ENCODE measurements at regions not wholly inside any gene's neighbourhood (a gene's known extent, or its start where the extent isn't known, plus 50 kb on each side); places are given as distances from the start of the nearest gene placed in this dataset.

GRCh38 chr4:7132730-7133582, 59.4 kb upstream of the SORCS2 start:
- Mint-ChIP-seq H3K27ac (peak overlapping the region in 2 of 3 experiments; percentile 53 to 80), H3K27me3 (ENCODE audit: low read depth) (no peaks in the 10 kb centered on the region), H3K36me3 (ENCODE audit: low read depth) (no peaks in the 10 kb centered on the region), H3K4me1 (peaks cover 33% of the 10 kb centered on the region), H3K9me3 (no peaks in the 10 kb centered on the region), H3K4me3 (no peak overlapping the region)
- no peak for TF ChIP-seq CTCF (IDR thresholded peaks at IDR 0.05; ENCODE audit: unreplicated experiment in 3 of 3)

DNA sequence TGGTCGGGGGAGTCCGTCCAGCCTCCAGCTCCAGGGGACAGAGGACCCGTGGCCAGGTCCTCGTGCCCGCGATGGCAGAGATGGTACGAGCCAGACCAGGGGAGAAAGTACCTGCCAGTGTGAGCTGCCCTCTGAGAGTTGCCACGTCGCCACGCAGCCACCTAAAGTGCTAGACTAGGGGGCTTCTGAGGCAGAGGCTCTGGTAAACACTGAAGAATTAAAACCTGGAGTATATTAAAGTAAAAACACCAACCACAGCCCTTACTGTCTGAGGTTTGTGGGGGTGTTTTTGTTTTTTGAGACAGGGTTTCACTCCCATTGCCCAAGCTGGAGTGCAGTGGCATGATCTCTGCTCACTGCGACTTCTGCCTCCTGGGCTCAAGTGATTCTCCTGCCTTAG, 60.1 kb upstream of the SORCS2 start:
- no peaks in the 10 kb centered on the region for H3K9me3 Mint-ChIP-seq
- H3K4me1 Mint-ChIP-seq = peaks cover 40% of the 10 kb centered on the region
- no peak for TF ChIP-seq CTCF (IDR thresholded peaks at IDR 0.05; ENCODE audit: unreplicated experiment in 3 of 3)
- no peaks in the 10 kb centered on the region for H3K27me3 Mint-ChIP-seq (ENCODE audit: low read depth)
- H3K4me3 Mint-ChIP-seq = no peak overlapping the region
- no peak overlapping the region for H3K27ac Mint-ChIP-seq
- no peaks in the 10 kb centered on the region for H3K36me3 Mint-ChIP-seq (ENCODE audit: low read depth)

DNA sequence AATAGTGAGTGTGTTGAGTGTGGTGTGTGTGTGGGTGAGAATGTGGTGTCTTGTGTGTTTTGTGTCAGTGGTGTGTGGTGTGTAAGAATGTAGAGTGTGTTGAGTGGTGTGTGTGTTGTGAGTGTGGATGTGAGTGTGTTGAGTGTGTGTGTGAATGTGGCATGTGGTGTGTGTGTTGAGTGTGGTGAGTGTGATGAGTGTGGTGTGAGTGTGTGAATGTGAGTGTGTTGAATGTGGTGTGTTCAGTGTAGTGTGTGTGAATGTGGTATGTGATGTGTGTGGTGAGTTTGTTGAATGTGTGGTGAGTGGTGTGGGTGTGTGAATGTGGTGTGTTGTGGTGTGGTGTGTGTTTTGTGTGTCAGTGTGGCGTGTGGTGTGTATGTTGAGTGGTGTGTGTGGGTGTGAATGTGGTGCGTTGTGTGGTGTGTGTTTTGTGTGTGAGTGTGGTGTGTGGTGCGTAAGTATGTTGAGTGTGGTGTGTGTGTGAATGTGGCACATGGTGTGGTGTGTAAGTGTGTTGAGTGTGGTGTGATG, 60.8 kb upstream of the SORCS2 start:
- Mint-ChIP-seq H3K4me1 (peaks cover 43% of the 10 kb centered on the region), H3K4me3 (no peak overlapping the region), H3K36me3 (ENCODE audit: low read depth) (no peaks in the 10 kb centered on the region), H3K27ac (no peak overlapping the region), H3K27me3 (ENCODE audit: low read depth) (no peaks in the 10 kb centered on the region), H3K9me3 (no peaks in the 10 kb centered on the region)
- no peak for TF ChIP-seq CTCF (IDR thresholded peaks at IDR 0.05; ENCODE audit: unreplicated experiment in 3 of 3)

DNA sequence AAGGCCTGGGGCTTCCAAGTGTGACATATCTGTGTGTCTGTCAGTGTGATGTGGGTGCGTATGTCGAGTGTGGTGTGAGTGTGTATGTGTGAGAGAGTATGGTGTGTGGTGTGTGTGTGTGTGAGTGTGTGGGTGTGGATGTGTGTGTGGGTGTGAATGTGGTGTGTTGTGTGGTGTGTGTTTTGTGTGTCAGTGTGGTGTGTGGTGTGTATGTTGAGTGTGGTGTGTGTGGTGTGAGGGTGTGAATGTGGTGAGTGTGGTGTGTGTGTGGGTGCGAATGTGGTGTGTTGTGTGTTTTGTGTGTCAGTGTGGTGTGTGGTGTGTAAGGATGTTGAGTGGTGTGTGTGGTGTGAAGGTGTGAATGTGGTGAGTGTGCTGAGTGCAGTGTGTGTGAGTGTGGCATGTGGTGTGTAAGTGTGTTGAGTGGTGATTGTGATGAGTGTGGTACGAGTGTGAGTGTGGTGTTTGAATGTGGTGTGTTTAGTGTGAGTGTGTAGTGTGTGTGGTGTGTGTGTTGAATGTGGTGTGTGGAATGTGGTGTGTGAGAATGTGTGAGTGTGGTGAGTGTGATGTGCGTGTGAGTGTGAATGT, 61.6 kb upstream of the SORCS2 start:
- Mint-ChIP-seq H3K4me1 (peaks cover 38% of the 10 kb centered on the region), H3K36me3 (ENCODE audit: low read depth) (no peaks in the 10 kb centered on the region), H3K27ac (no peak overlapping the region), H3K27me3 (ENCODE audit: low read depth) (no peaks in the 10 kb centered on the region), H3K9me3 (no peaks in the 10 kb centered on the region), H3K4me3 (no peak overlapping the region)
- no peak for TF ChIP-seq CTCF (IDR thresholded peaks at IDR 0.05; ENCODE audit: unreplicated experiment in 3 of 3)

GRCh38 chr4:7129871-7130620, 62.2 kb upstream of the GRPEL1 start:
- TF ChIP-seq CTCF (IDR thresholded peaks at IDR 0.05; ENCODE audit: unreplicated experiment in 3 of 3) = no peak

More at GRCh38 chr4:7129871-7130620, 62.2 kb upstream of the GRPEL1 start:
- Mint-ChIP-seq H3K4me1 (peaks cover 40% of the 10 kb centered on the region), H3K27ac (peak overlapping the region in 1 of 3 experiments; percentile 20), H3K9me3 (no peaks in the 10 kb centered on the region), H3K27me3 (ENCODE audit: low read depth) (peaks cover 2% of the 10 kb centered on the region), H3K36me3 (ENCODE audit: low read depth) (no peaks in the 10 kb centered on the region), H3K4me3 (no peak overlapping the region)

Measured in nephron (organoid).